ENCODE measurements at regions not wholly inside any gene's neighbourhood (a gene's known extent, or its start where the extent isn't known, plus 50 kb on each side); places are given as distances from the start of the nearest gene placed in this dataset.

DNA sequence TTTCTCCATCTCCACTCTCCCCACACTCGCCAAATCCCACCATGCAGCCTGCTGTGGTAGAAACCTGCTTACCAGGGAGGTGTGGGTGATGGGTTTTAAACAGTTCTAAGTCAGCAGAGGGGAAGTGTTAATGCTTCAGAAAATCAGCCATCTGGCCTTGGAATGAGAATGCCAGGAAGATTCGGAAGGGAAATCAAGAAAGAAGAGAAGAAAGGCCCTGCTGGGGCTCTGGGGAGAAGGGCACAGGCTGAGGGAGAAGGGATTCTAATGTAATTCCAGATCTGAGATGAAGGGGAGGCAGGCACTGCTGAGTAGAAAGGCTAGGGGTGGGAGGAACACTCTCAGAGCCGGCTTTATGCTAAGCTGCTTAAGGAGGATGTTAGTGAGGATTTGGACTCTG is 434.7 kb upstream of the DMAC1 start:
- TF ChIP-seq, protein P1, sequence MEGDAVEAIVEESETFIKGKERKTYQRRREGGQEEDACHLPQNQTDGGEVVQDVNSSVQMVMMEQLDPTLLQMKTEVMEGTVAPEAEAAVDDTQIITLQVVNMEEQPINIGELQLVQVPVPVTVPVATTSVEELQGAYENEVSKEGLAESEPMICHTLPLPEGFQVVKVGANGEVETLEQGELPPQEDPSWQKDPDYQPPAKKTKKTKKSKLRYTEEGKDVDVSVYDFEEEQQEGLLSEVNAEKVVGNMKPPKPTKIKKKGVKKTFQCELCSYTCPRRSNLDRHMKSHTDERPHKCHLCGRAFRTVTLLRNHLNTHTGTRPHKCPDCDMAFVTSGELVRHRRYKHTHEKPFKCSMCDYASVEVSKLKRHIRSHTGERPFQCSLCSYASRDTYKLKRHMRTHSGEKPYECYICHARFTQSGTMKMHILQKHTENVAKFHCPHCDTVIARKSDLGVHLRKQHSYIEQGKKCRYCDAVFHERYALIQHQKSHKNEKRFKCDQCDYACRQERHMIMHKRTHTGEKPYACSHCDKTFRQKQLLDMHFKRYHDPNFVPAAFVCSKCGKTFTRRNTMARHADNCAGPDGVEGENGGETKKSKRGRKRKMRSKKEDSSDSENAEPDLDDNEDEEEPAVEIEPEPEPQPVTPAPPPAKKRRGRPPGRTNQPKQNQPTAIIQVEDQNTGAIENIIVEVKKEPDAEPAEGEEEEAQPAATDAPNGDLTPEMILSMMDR (IDR thresholded peaks at IDR 0.05; ENCODE audit: insufficient read depth in 1 of 2, low read depth in 1 of 2, low read length in 1 of 2, severe bottlenecking in 1 of 2, unreplicated experiment in 1 of 2) = no peak
- no peak for DNase-seq
- Histone ChIP-seq H3K9me3 (no peaks in the 10 kb centered on the region), H3K4me3 (ENCODE audit: low read depth, low read length) (no peak overlapping the region), H3K27me3 (replicated peaks; ENCODE audit: control insufficient read depth, insufficient read depth, low read length) (no peaks in the 10 kb centered on the region), H3K36me3 (ENCODE audit: control insufficient read depth, insufficient read depth, low read length) (no peaks in the 10 kb centered on the region), H3K4me1 (no peaks in the 10 kb centered on the region)
- intact Hi-C loops (cut with micrococcal nuclease; ENCODE audit: unreplicated experiment) = no loop called here
- Mint-ChIP-seq H3K4me3 (ENCODE audit: unreplicated experiment) (no peak overlapping the region), H3K27ac (ENCODE audit: unreplicated experiment) (no peak overlapping the region), H3K36me3 (ENCODE audit: insufficient read depth, unreplicated experiment) (no peaks in the 10 kb centered on the region), H3K9me3 (ENCODE audit: unreplicated experiment) (no peaks in the 10 kb centered on the region), H3K4me1 (ENCODE audit: low read depth, unreplicated experiment) (no peaks in the 10 kb centered on the region), H3K27me3 (ENCODE audit: insufficient read depth, unreplicated experiment) (no peaks in the 10 kb centered on the region)
- CTCF ChIA-PET = no interaction called here
- no TSS peak for BruUV-seq (replicated peaks)
- POLR2A ChIA-PET = no interaction called here

DNA sequence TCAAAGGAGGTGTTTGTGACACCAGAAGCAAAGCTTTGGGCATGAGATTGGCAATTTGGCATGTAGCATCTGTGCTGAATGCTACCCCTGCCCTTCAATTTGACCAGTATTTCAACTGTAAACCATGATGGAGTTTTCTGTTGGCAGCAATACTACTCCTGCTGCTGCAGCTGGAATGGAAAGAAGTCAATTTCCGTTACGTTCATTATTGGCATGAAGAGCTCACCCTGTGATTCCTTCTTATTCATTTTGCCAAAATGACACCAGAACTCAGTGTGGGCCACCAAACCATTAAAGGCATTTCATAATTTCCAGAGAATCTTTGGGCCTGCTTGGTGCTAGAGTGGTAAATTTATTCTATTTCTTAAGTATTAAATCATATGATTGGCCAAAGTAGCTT is 433.1 kb upstream of the DMAC1 start:
- H3K27me3 Mint-ChIP-seq (ENCODE audit: insufficient read depth, unreplicated experiment) = no peaks in the 10 kb centered on the region
- no peaks in the 10 kb centered on the region for H3K36me3 ChIP-seq (ENCODE audit: control insufficient read depth, insufficient read depth, low read length)
- H3K36me3 Mint-ChIP-seq (ENCODE audit: insufficient read depth, unreplicated experiment) = no peaks in the 10 kb centered on the region
- TF ChIP-seq, protein P1 (IDR thresholded peaks at IDR 0.05; ENCODE audit: insufficient read depth in 1 of 2, low read depth in 1 of 2, low read length in 1 of 2, severe bottlenecking in 1 of 2, unreplicated experiment in 1 of 2) = no peak
- H3K9me3 Mint-ChIP-seq (ENCODE audit: unreplicated experiment) = peaks cover 9% of the 10 kb centered on the region
- ChIA-PET POLR2A (no interaction called here), CTCF (no interaction called here)
- intact Hi-C loops (cut with micrococcal nuclease; ENCODE audit: unreplicated experiment) = no loop called here
- no peak overlapping the region for H3K4me3 ChIP-seq (ENCODE audit: low read depth, low read length)
- no peaks in the 10 kb centered on the region for H3K9me3 ChIP-seq
- H3K4me3 Mint-ChIP-seq (ENCODE audit: unreplicated experiment) = no peak overlapping the region
- H3K27me3 ChIP-seq (replicated peaks; ENCODE audit: control insufficient read depth, insufficient read depth, low read length) = no peaks in the 10 kb centered on the region
- no TSS peak for BruUV-seq (replicated peaks)
- no peak for DNase-seq
- H3K4me1 ChIP-seq = no peaks in the 10 kb centered on the region
- H3K27ac Mint-ChIP-seq (ENCODE audit: unreplicated experiment) = no peak overlapping the region
- no peaks in the 10 kb centered on the region for H3K4me1 Mint-ChIP-seq (ENCODE audit: low read depth, unreplicated experiment)

DNA sequence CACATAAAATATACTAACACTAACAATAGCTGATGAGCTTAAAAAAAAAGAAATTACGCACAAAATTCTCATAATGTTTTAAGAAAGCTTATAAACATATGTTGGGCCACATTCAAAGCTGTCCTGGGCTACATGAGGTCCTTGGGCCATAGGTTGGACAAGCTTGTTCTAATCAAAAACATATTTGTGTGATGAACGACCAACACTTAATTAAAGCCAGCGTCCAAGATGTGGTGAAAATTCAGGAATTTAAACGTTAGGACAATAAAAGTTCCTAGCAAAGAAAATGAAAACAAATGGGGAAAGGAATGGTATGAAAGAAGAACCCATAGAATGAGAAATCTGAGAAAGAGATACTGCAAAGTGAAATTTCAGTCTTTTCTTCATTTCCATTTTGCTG is 429.6 kb upstream of the DMAC1 start:
- no peaks in the 10 kb centered on the region for H3K27me3 Mint-ChIP-seq (ENCODE audit: insufficient read depth, unreplicated experiment)
- ChIA-PET CTCF (no interaction called here), POLR2A (interaction anchor here (0.6 kb wide), 1 partner anchor 140 kb away, joined by 3 read pairs; no protein-coding TSS in a partner anchor)
- Histone ChIP-seq H3K9me3 (no peaks in the 10 kb centered on the region), H3K4me3 (ENCODE audit: low read depth, low read length) (no peak overlapping the region), H3K27me3 (replicated peaks; ENCODE audit: control insufficient read depth, insufficient read depth, low read length) (no peaks in the 10 kb centered on the region), H3K36me3 (ENCODE audit: control insufficient read depth, insufficient read depth, low read length) (no peaks in the 10 kb centered on the region), H3K4me1 (no peaks in the 10 kb centered on the region)
- H3K9me3 Mint-ChIP-seq (ENCODE audit: unreplicated experiment) = peaks cover 9% of the 10 kb centered on the region
- H3K36me3 Mint-ChIP-seq (ENCODE audit: insufficient read depth, unreplicated experiment) = no peaks in the 10 kb centered on the region
- no peaks in the 10 kb centered on the region for H3K4me1 Mint-ChIP-seq (ENCODE audit: low read depth, unreplicated experiment)
- no TSS peak for BruUV-seq (replicated peaks)
- H3K4me3 Mint-ChIP-seq (ENCODE audit: unreplicated experiment) = no peak overlapping the region
- no peak overlapping the region for H3K27ac Mint-ChIP-seq (ENCODE audit: unreplicated experiment)
- TF ChIP-seq, protein P1 (IDR thresholded peaks at IDR 0.05; ENCODE audit: insufficient read depth in 1 of 2, low read depth in 1 of 2, low read length in 1 of 2, severe bottlenecking in 1 of 2, unreplicated experiment in 1 of 2) = no peak
- no peak for DNase-seq
- intact Hi-C loops (cut with micrococcal nuclease; ENCODE audit: unreplicated experiment) = no loop called here
